ENCODE measurements at regions not wholly inside any gene's neighbourhood (a gene's known extent, or its start where the extent isn't known, plus 50 kb on each side); places are given as distances from the start of the nearest gene placed in this dataset.

DNA sequence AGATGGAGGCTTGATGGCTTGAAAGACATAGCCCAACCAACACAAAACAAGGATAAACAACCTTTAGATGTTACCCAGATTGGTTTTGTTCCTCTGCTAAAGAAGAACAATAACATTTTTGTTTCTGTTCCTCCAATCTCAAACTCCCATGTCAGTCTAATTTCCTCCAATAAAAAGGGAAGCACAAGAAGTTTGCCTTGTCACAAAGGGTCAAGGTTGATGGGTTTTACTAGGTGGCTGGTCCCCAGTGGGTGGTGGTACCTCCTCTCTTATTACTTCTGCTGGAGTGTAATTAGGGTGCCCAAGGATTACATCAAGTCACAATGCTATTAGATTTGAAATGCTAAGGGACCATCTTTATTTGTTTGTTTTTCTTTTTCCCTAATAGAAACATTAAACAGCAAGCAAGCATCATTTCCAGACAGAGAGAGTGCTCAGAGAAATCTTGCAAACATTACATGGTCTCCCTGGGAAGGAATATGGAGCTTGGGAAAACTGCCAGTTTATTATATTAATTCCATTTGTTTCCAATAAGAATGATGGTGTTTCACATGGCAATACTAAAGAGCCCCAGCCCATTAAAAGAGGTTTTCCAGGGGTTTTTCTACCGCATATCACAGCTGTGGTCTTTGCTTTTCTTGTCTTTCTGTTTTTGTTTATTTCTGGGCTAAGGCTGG is 78.3 kb upstream of the AOAH start:
- DNase-seq, result no peak

GRCh38 chr7:36796850-36797536 is 72.7 kb upstream of the AOAH start:
- no peak for DNase-seq

DNA sequence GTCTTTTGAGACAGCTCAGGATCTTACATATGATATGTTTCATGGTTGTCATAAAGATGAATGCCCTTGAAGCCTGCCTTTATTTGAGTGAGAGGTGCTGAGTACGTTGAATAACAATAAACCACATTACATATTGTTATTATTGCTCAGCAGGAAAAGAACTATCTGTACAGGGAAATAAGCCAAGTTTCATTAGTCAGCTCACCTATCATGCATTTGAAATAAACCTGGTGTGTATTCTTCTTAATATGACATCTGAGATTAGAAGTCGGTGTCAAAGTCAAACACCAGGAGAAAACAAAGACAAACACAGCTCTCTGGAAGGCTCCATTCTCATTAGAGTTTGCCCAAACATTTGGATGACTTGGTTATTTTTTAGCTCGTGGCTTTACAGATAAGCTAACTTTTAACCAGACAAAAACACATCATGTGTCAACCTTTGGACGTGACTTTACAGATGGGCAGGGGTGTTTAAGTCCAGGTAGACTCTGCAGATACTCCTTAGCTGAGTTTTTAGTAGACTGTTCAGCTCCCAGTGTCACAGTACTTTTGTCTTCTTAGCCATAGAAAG is 71.2 kb upstream of the AOAH start:
- no peak for DNase-seq

DNA sequence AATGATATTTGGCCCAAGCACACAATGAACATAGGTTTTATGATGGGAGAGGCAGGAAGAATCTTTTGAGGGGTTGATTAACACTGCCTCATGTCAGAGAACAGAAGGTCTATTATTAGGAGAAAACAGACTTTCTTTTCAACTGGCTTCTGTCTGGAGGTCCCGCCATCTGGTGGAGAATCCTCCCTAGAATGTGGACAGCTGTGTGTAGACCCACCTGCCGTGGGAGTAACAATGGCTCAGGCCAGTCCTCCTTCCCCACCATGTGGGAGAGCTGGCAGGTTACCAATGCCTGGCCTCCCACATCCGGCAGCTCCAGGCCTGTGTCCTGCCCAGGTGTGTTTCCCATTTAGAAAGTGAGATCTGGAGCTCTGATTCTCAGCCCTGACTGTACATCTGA is 70.4 kb upstream of the AOAH start:
- DNase-seq, result no peak

DNA sequence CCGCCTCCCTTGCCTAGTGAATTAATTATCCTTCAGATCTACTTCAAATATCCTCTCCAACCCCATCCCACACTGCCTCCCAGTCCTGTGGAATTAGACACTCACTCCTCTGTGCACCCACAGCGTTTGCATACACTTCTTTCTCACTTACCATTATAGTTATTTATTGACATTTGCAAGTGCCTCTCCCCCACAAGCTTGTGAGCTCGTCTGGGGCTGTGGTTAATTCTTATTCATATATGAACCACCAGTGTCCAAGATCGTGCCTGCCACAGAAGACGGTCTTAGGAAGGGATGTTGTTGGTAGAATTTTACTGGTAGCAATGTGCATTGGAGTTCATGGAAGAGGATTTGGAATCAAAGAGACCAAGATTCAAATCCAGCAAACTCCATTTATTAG is 68.1 kb upstream of the AOAH start:
- DNase-seq, result no peak

- no peak for DNase-seq
Measured at GRCh38 chr7:36790311-36790787, 66.1 kb upstream of the AOAH start.

DNA sequence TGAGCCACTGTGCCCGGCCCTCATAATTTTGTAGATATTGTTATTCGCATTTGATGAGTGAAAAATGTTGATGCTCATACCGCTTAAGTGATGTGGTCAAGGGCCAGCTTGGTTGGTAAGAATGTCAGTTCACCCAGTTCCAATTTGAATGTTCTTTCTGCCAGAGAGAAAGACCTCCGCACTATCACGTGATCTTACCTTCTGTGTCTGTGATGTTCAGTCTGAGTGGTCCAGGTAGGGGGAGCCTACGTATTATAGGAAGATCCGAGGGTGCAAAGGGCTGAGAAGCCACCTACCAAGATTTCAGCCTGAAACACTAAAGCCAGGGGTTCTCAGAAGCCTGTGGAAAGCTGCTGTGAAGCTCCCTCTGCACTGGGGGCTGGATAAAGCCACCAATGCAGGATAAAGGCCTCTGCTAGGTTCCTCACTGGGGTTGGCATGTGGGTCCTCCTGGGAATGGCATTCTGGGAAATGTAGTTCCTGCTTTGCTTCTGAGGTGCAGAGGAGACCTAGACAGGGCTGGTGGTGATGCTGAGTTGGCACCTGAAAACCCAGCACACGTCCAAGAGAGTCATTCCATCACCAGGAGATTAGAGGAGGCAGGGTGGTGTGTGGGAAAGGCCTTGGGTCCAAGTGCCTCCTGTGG is 64.7 kb upstream of the AOAH start:
- DNase-seq, result no peak

- DNase-seq, result peak; percentile 12
Measured at GRCh38 chr7:36787933-36788378, 63.7 kb upstream of the AOAH start.

- peak; percentile 64 for DNase-seq
Measured at GRCh38 chr7:36784991-36785940, 61.0 kb upstream of the AOAH start.

DNA sequence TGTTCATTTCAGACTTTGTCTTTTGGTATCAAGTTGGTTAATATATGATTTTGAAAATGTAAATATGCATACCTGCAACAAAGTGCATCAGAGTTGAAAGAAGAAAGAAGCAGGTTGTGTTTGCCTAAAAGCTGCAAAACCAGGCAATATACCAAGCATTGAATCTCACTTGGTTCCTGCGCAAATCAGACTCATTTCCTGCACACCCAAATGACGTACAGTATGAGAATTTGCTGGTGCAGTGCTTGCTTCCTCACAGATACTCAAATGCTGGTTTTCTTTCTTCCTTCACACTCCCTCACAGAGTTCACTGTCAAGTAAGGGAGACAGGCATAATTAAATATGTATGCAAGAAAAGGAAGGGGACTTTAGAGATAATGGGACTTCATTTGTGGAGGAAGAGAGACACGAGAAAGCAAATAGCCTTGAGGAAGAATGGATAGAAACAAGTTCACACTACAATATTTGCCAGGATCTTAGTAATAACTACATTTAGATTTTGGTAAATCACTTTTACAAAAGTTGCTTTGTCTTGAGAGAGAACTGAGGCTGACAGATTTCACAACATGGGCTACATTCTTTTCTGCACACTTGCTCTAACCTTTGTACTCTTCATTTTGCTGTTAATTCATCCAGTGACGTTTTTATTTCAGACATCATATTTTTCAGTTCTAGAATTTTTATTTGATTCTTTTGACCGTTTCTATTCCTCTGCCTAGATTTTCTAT is 56.9 kb upstream of the AOAH start:
- no peak for DNase-seq

GRCh38 chr7:36777855-36778254 is 53.6 kb upstream of the AOAH start:
- no peak for DNase-seq

GRCh38 chr7:36777062-36777461 is 52.8 kb upstream of the AOAH start:
- DNase-seq, result peak; percentile 10

DNA sequence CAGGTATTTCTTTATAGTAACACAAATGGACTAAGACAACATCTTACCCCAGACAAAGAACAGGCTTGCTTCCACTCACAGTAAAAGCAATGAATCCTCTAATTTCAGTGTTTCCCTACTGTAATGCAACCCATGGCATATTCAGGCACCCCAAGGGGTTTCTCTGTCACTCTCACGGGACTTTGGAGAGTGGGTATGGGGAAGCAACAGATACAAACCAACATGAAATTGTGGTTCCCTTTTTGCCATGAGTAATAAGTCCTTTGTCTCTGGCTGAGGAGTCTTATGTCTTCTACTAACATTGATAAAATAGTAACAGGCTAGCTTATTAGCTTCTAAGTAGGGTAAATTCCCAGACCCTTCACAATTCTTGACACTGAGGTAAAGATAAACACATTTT is 51.4 kb upstream of the AOAH start:
- no peak for DNase-seq

DNA sequence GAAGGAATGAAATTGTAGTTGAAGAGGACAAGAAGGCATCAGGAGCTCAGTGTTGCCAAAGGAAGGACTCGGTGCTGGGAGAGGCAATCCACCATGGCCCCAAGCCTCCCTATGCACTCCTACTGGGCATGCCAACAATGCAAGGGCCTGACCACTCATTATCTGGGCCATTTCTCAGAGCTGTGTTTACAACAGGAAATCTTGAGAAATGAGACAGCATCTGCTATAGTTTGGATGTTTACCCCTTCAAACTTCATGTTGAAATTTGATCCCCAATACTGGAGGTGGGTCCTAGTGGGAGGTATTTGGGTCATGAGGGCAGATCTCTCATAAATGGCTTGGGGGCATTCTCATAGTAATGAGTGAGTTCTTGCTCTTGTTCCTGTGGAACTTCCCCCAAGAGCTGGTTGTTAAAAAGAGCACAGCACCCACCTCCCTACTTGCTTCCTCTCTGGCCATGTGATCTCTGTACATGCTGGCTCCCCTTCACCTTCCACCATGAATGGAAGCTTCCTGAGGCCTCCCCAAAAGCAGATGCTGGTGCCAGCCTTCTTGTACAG is 50.8 kb upstream of the AOAH start:
- no peak for DNase-seq
